AG09309 (cell line): ENCODE measurements at regions not wholly inside any gene's neighbourhood (a gene's known extent, or its start where the extent isn't known, plus 50 kb on each side); places are given as distances from the start of the nearest gene placed in this dataset.
A peak's percentile ranks its signal among the peaks of the same experiment; 100 is the strongest.

Experiments
- DNase-seq: peaks from one replicate; pipeline ENCODE4 v3.0.0-alpha.2; 2010; ENCODE audit warnings: low read depth
- H3K4me3 ChIP-seq: 2 replicates; pipeline ENCODE4 v1.5.1; 2011; ENCODE audit warnings: mild to moderate bottlenecking, low read depth, low read length, moderate library complexity; ENCODE audit not compliant: control insufficient read depth
- TF ChIP-seq, protein P1 (sequence below): IDR thresholded peaks from 2 replicates; pipeline ENCODE4 v1.5.1; 2011; ENCODE audit warnings: mild to moderate bottlenecking, low read depth, low read length, inconsistent platforms; ENCODE audit not compliant: insufficient read depth, control insufficient read depth; ENCODE audit errors: missing control alignments

DNA sequence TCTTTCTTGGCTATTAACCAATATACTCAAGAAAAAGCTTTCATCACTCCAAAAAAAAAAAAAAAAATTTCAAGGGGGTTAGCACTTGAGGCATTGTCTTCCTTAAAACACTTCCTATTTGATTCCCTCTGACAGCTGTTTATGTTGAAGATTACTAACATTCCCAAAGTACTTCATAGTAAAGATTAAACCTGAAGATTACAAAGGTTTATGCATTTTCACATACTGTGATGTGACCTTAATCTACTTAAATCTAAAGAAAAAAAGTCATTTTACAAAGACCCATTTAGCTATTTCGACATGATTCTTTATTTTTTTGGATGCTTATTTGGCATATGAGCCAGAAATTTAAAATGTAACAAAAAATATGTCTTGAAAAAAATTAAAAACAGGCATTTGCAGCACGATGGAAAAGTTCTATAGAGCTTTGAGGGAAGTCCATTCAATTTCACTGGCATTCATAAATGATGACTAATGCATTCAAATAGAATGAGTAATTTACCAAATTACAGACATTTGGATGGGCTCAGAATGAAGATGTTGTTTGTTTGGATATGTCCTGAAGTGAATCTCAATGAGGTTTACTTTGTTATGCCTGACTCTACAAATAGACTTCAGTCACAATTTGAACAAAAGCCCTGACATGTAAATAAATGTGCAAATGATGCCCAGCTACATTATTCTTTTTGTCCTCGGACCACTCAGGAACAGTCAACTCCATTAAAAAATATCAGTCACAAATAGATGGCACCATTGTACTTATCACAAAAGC lies 674.6 kb upstream of the MARCKS start:
- peak; percentile 67 for DNase-seq
- H3K4me3 ChIP-seq, result no peak overlapping the region
- TF ChIP-seq, protein P1, sequence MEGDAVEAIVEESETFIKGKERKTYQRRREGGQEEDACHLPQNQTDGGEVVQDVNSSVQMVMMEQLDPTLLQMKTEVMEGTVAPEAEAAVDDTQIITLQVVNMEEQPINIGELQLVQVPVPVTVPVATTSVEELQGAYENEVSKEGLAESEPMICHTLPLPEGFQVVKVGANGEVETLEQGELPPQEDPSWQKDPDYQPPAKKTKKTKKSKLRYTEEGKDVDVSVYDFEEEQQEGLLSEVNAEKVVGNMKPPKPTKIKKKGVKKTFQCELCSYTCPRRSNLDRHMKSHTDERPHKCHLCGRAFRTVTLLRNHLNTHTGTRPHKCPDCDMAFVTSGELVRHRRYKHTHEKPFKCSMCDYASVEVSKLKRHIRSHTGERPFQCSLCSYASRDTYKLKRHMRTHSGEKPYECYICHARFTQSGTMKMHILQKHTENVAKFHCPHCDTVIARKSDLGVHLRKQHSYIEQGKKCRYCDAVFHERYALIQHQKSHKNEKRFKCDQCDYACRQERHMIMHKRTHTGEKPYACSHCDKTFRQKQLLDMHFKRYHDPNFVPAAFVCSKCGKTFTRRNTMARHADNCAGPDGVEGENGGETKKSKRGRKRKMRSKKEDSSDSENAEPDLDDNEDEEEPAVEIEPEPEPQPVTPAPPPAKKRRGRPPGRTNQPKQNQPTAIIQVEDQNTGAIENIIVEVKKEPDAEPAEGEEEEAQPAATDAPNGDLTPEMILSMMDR, result no peak

GRCh38 chr6:113184291-113184690 lies 672.9 kb upstream of the MARCKS start:
- DNase-seq, result peak; percentile 97
- H3K4me3 ChIP-seq, result no peak overlapping the region
- TF ChIP-seq, protein P1, result peak; percentile 65

GRCh38 chr6:113184736-113185135 lies 672.4 kb upstream of the MARCKS start:
- DNase-seq, result no peak
- TF ChIP-seq, protein P1, result no peak

GRCh38 chr6:113185299-113185698 lies 671.8 kb upstream of the MARCKS start:
- DNase-seq, result no peak
- TF ChIP-seq, protein P1, result no peak
- no peak overlapping the region for H3K4me3 ChIP-seq

More at GRCh38 chr6:113184736-113185135, 672.4 kb upstream of the MARCKS start:
- H3K4me3 ChIP-seq, result no peak overlapping the region

GRCh38 chr6:113187661-113188060 lies 669.5 kb upstream of the MARCKS start:
- no peak overlapping the region for H3K4me3 ChIP-seq
- TF ChIP-seq, protein P1, result no peak
- DNase-seq, result no peak

DNA sequence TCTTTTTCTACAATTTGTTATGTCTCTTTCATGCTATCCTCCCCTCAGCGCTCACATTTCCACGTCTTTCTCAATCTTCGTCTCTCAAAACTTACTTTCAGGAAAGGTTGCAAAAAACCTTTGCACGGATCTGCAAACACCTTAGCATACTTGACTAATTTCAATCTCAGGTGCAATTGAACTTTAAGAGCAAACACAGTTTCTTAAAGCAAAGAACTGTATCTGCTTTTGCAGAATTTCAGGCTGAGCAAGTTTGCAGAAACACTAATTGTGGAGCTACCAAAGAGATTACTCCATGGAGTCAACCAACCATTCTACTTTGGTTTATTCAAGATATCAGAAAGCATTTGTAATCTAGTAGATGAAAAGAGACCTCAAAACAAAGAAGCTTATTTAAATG lies 668.2 kb upstream of the MARCKS start:
- no peak overlapping the region for H3K4me3 ChIP-seq
- TF ChIP-seq, protein P1, result no peak
- DNase-seq, result no peak
